ENCODE measurements at regions not wholly inside any gene's neighbourhood (a gene's known extent, or its start where the extent isn't known, plus 50 kb on each side); places are given as distances from the start of the nearest gene placed in this dataset.

GRCh38 chrX:45454290-45454689, 253.6 kb upstream of the DIPK2B start:
- Histone ChIP-seq H4K20me1 (ENCODE audit: insufficient read depth, low read length) (no peaks in the 10 kb centered on the region), H3K27ac (ENCODE audit: low read depth, low read length, poor library complexity, severe bottlenecking) (no peak overlapping the region), H3K27me3 (ENCODE audit: insufficient read depth, low read length) (no peaks in the 10 kb centered on the region), H3K9me3 (ENCODE audit: low read length) (no peaks in the 10 kb centered on the region), H3F3A (ENCODE audit: insufficient read depth, low read length) (no peaks in the 10 kb centered on the region), H3K79me2 (ENCODE audit: insufficient read depth, low read length) (no peaks in the 10 kb centered on the region), H3K4me1 (ENCODE audit: insufficient read depth, low read length, severe bottlenecking) (no peaks in the 10 kb centered on the region), H3K4me2 (ENCODE audit: low read length) (no peak overlapping the region), H3K4me3 (ENCODE audit: low read depth, low read length, poor library complexity, severe bottlenecking) (no peak overlapping the region), H2AFZ (ENCODE audit: low read length) (no peak overlapping the region), H3K9ac (ENCODE audit: low read length) (no peak overlapping the region), H3K9me2 (ENCODE audit: low read depth, low read length) (no peaks in the 10 kb centered on the region), H3K36me3 (ENCODE audit: insufficient read depth, low read length) (no peaks in the 10 kb centered on the region)
- TF ChIP-seq CTCF (IDR thresholded peaks at IDR 0.05; ENCODE audit: low read length) (no peak), EZH2 (IDR thresholded peaks at IDR 0.05; ENCODE audit: borderline replicate concordance, low read length) (no peak)

GRCh38 chrX:45449982-45450381, 249.3 kb upstream of the DIPK2B start:
- H3K27me3 ChIP-seq (ENCODE audit: insufficient read depth, low read length) = no peaks in the 10 kb centered on the region
- H3K27ac ChIP-seq (ENCODE audit: low read depth, low read length, poor library complexity, severe bottlenecking) = no peak overlapping the region
- no peak overlapping the region for H3K4me2 ChIP-seq (ENCODE audit: low read length)

GRCh38 chrX:45447995-45448394, 247.3 kb upstream of the DIPK2B start:
- H3K9me2 ChIP-seq (ENCODE audit: low read depth, low read length) = no peaks in the 10 kb centered on the region
- no peak overlapping the region for H3K9ac ChIP-seq (ENCODE audit: low read length)
- no peak overlapping the region for H3K4me3 ChIP-seq (ENCODE audit: low read depth, low read length, poor library complexity, severe bottlenecking)
- no peaks in the 10 kb centered on the region for H3K27me3 ChIP-seq (ENCODE audit: insufficient read depth, low read length)
- no peaks in the 10 kb centered on the region for H4K20me1 ChIP-seq (ENCODE audit: insufficient read depth, low read length)
- H3K36me3 ChIP-seq (ENCODE audit: insufficient read depth, low read length) = no peaks in the 10 kb centered on the region
- no peaks in the 10 kb centered on the region for H3F3A ChIP-seq (ENCODE audit: insufficient read depth, low read length)
- no peaks in the 10 kb centered on the region for H3K79me2 ChIP-seq (ENCODE audit: insufficient read depth, low read length)
- no peak for TF ChIP-seq EZH2 (IDR thresholded peaks at IDR 0.05; ENCODE audit: borderline replicate concordance, low read length)
- TF ChIP-seq CTCF (IDR thresholded peaks at IDR 0.05; ENCODE audit: low read length) = no peak
- H3K4me1 ChIP-seq (ENCODE audit: insufficient read depth, low read length, severe bottlenecking) = no peaks in the 10 kb centered on the region
- H2AFZ ChIP-seq (ENCODE audit: low read length) = no peak overlapping the region
- no peak overlapping the region for H3K27ac ChIP-seq (ENCODE audit: low read depth, low read length, poor library complexity, severe bottlenecking)
- no peaks in the 10 kb centered on the region for H3K9me3 ChIP-seq (ENCODE audit: low read length)
- no peak overlapping the region for H3K4me2 ChIP-seq (ENCODE audit: low read length)

More at GRCh38 chrX:45449982-45450381, 249.3 kb upstream of the DIPK2B start:
- Histone ChIP-seq H3K9ac (ENCODE audit: low read length) (no peak overlapping the region), H3K36me3 (ENCODE audit: insufficient read depth, low read length) (no peaks in the 10 kb centered on the region), H3K9me2 (ENCODE audit: low read depth, low read length) (no peaks in the 10 kb centered on the region), H3K4me3 (ENCODE audit: low read depth, low read length, poor library complexity, severe bottlenecking) (no peak overlapping the region), H4K20me1 (ENCODE audit: insufficient read depth, low read length) (no peaks in the 10 kb centered on the region), H3F3A (ENCODE audit: insufficient read depth, low read length) (no peaks in the 10 kb centered on the region), H3K9me3 (ENCODE audit: low read length) (no peaks in the 10 kb centered on the region), H2AFZ (ENCODE audit: low read length) (no peak overlapping the region), H3K79me2 (ENCODE audit: insufficient read depth, low read length) (no peaks in the 10 kb centered on the region), H3K4me1 (ENCODE audit: insufficient read depth, low read length, severe bottlenecking) (no peaks in the 10 kb centered on the region)
- TF ChIP-seq CTCF (IDR thresholded peaks at IDR 0.05; ENCODE audit: low read length) (no peak), EZH2 (IDR thresholded peaks at IDR 0.05; ENCODE audit: borderline replicate concordance, low read length) (no peak)

Data from OCI-LY1 (cell line).